GM12878 (cell line): ENCODE measurements at regions not wholly inside any gene's neighbourhood (a gene's known extent, or its start where the extent isn't known, plus 50 kb on each side); places are given as distances from the start of the nearest gene placed in this dataset.

ENCODE experiments used
- ATAC-seq: fragments of 200-7000 bp; cut with Tn5 transposase; 3 replicates; pipeline ENCODE4 v1.9.1; 2020; ENCODE audit warnings: mild to moderate bottlenecking, moderate library complexity
- BruUV-seq: library from RNA; stranded (reverse); fragments of 400-500 nt; replicated peaks from 2 replicates; lab custom pipeline; 2021; lab: Mats Ljungman, UMichigan
- CTCF ChIA-PET: fragments of 300-600 bp; sonication (Branson Sonifier 250); formaldehyde crosslinking; extraction: SDS; loops from one replicate; lab custom pipeline; 2021; ENCODE audit warnings: inconsistent platforms; lab: Yijun Ruan, JAX
- POLR2A ChIA-PET: fragments of 350-600 bp; formaldehyde crosslinking; extraction: SDS; loops from one replicate; lab custom pipeline; 2021; ENCODE audit warnings: inconsistent platforms; lab: Charles Lee
- RAD21 ChIA-PET: fragments of 300-600 bp; sonication (Branson Sonifier 250); formaldehyde crosslinking; loops from one replicate; lab custom pipeline; 2023; ENCODE audit warnings: antibody characterized with exemption; ENCODE audit not compliant: unreplicated experiment; lab: Charles Lee
- SMC1A ChIA-PET: fragments of 300-600 bp; sonication (Branson Sonifier 250); formaldehyde crosslinking; loops from one replicate; lab custom pipeline; 2023; ENCODE audit not compliant: unreplicated experiment, uncharacterized antibody; lab: Charles Lee
- DNase-seq: peaks from one replicate; pipeline ENCODE4 v3.0.0-alpha.2; 2011; ENCODE audit warnings: low read depth, low spot score
- FAIRE-seq: peaks from 3 replicates; lab custom pipeline; 2011; peaks lifted over from hg19 to GRCh38; lab: Jason Lieb, UNC
- H2AFZ ChIP-seq: 2 replicates; pipeline ENCODE4 v1.6.0; 2011; ENCODE audit warnings: low read depth, low read length, control low read depth; ENCODE audit not compliant: control insufficient read depth
- H3K27ac ChIP-seq: 2 replicates; pipeline ENCODE4 v1.5.1; 2011; ENCODE audit warnings: control low read depth; ENCODE audit not compliant: control insufficient read depth, insufficient read depth
- H3K27me3 ChIP-seq, 2 experiments: replicated peaks in 1 of 2; 2 replicates each; pipeline versions ENCODE4 v1.6.0 to v1.6.1; 2011; ENCODE audit warnings: low read length in 1 of 2; ENCODE audit not compliant: control insufficient read depth in 2 of 2, insufficient read depth in 2 of 2
- H3K36me3 ChIP-seq, 2 experiments: 2 replicates each; pipeline ENCODE4 v1.5.1; 2011; ENCODE audit warnings: low read length in 1 of 2; ENCODE audit not compliant: control insufficient read depth in 2 of 2, insufficient read depth in 2 of 2
- H3K4me1 ChIP-seq: 2 replicates; pipeline ENCODE4 v1.6.1; 2011; ENCODE audit warnings: mild to moderate bottlenecking, low read length, moderate library complexity, mixed read lengths; ENCODE audit not compliant: control insufficient read depth, insufficient read depth
- H3K4me2 ChIP-seq: 2 replicates; pipeline ENCODE4 v1.6.0; 2011; ENCODE audit warnings: control low read depth; ENCODE audit not compliant: control insufficient read depth, insufficient read depth
- H3K4me3 ChIP-seq: fragments of 200-600 bp; sonication (generic); 2 replicates; pipeline ENCODE4 v1.5.1; 2016
- H3K79me2 ChIP-seq: 2 replicates; pipeline ENCODE4 v1.6.0; 2011; ENCODE audit warnings: low read length; ENCODE audit not compliant: control insufficient read depth, insufficient read depth
- H3K9ac ChIP-seq: 2 replicates; pipeline ENCODE4 v1.8.0; 2011; ENCODE audit warnings: low read length, control low read depth, mixed read lengths; ENCODE audit not compliant: control insufficient read depth, insufficient read depth
- H3K9me3 ChIP-seq: replicated peaks from 3 replicates; pipeline ENCODE4 v1.5.1; 2011; ENCODE audit warnings: mild to moderate bottlenecking, low read length; ENCODE audit not compliant: control insufficient read depth, insufficient read depth
- H4K20me1 ChIP-seq: 2 replicates; pipeline ENCODE4 v1.6.0; 2011; ENCODE audit not compliant: control insufficient read depth, insufficient read depth
- BACH1 ChIP-seq: fragments of 450-650 bp; IDR thresholded peaks from 2 replicates; pipeline ENCODE4 v1.6.1; 2017; ENCODE audit warnings: mild to moderate bottlenecking, borderline replicate concordance
- FOS ChIP-seq: IDR thresholded peaks from 3 replicates; pipeline ENCODE4 v1.6.1; 2011; ENCODE audit warnings: borderline replicate concordance; ENCODE audit not compliant: insufficient read length; ENCODE audit errors: extremely low read depth
- LARP7 ChIP-seq: fragments of 450-650 bp; IDR thresholded peaks from 2 replicates; pipeline ENCODE4 v1.6.1; 2017; ENCODE audit warnings: mild to moderate bottlenecking
- MEF2A ChIP-seq: IDR thresholded peaks from 2 replicates; pipeline ENCODE4 v1.6.1; 2011; ENCODE audit warnings: low read depth, mild to moderate bottlenecking, low read length, moderate library complexity; ENCODE audit not compliant: insufficient read depth
- MTA2 ChIP-seq: fragments of 450-650 bp; IDR thresholded peaks from 2 replicates; pipeline ENCODE4 v1.6.1; 2016; ENCODE audit warnings: low read depth, mild to moderate bottlenecking, moderate library complexity
- SMAD1 ChIP-seq: fragments of 450-650 bp; IDR thresholded peaks from 2 replicates; pipeline ENCODE4 v1.6.1; 2018; ENCODE audit warnings: mild to moderate bottlenecking, low read depth; ENCODE audit not compliant: partially characterized antibody
- SMAD5 ChIP-seq: IDR thresholded peaks from 2 replicates; pipeline ENCODE4 v1.6.1; 2016; ENCODE audit warnings: antibody characterized with exemption, low read depth
- STAT3 ChIP-seq: IDR thresholded peaks from 2 replicates; pipeline ENCODE4 v1.6.1; 2011; ENCODE audit warnings: low read depth, low read length, improper control_type of control experiment
- TBL1XR1 ChIP-seq: IDR thresholded peaks from 2 replicates; pipeline ENCODE4 v1.6.1; 2012; ENCODE audit warnings: low read depth, low read length, improper control_type of control experiment
- WGBS: methylation state at CpG from one replicate; pipeline ENCODE4 v1.1.6; 2016; ENCODE audit warnings: low lambda C conversion rate; ENCODE audit not compliant: insufficient replicate concordance, insufficient coverage; ENCODE audit errors: missing lambda C conversion rate; 5-methylcytosine and 5-hydroxymethylcytosine counted together
- in situ Hi-C: fragments of 300-500 bp; cut with MboI; formaldehyde crosslinking; loops from 9 replicates; pipeline ENCODE4 v1.14.3; 2018; ENCODE audit warnings: mixed read lengths
- intact Hi-C: fragments of 100-400 bp; cut with micrococcal nuclease; formaldehyde crosslinking; loops from one replicate; pipeline ENCODE4 v1.14.2; 2022; ENCODE audit not compliant: unreplicated experiment
- TF ChIP-seq, protein P1 (sequence below): IDR thresholded peaks from 2 replicates; pipeline ENCODE4 v1.6.1; 2012; ENCODE audit warnings: improper control_type of control experiment, low read depth, low read length; ENCODE audit not compliant: insufficient replicate concordance
- TF ChIP-seq, protein P2 (sequence below): fragments of 450-650 bp; IDR thresholded peaks from 2 replicates; pipeline ENCODE4 v1.6.1; 2014; ENCODE audit warnings: mild to moderate bottlenecking
- TF ChIP-seq, protein P3 (sequence below): IDR thresholded peaks from 2 replicates; pipeline ENCODE4 v1.6.1; 2012; ENCODE audit warnings: low read depth, low read length, improper control_type of control experiment
- TF ChIP-seq, protein P4 (sequence below): IDR thresholded peaks from 2 replicates; pipeline ENCODE4 v1.6.1; 2011; ENCODE audit warnings: borderline replicate concordance, low read depth, mild to moderate bottlenecking, moderate library complexity, mixed read lengths, low read length; ENCODE audit not compliant: insufficient read depth; ENCODE audit errors: extremely low read length

DNA sequence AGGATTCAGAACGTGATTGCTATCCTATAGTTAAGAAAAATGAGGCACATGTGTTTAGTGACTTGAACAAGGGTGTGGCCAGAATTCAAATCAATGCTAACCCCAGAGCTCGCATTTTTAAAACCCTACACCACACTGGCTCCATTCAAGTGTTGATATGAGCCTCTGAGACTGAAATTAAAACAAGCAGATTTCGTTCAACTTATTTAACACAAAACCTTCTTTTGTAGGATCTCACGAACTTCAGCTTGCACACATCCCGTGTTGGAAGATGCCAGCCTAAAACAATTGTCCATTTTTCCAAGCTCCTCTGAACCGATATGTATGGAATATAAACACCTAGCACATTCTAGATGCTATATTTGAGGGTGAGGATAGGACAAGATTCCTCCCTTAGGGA, 231.0 kb upstream of the IRX5 start:
- no peak overlapping the region for H2AFZ ChIP-seq
- no peak overlapping the region for H3K4me3 ChIP-seq
- 7% methylated on average over 6 of the region's 6 CpGs for WGBS
- in situ Hi-C loops (no loop called here), intact Hi-C loops (no loop called here)
- no peak overlapping the region for H3K9ac ChIP-seq
- no peaks in the 10 kb centered on the region for H3K79me2 ChIP-seq
- FAIRE-seq (no peak), ATAC-seq (no peak), DNase-seq (no peak)
- H3K4me2 ChIP-seq = no peak overlapping the region
- POLR2A ChIA-PET = no interaction called here
- CTCF ChIA-PET = no interaction called here
- H3K36me3 ChIP-seq = no peaks in the 10 kb centered on the region
- no peaks in the 10 kb centered on the region for H3K27me3 ChIP-seq
- H3K27ac ChIP-seq = no peak overlapping the region
- TF ChIP-seq SMAD5 = no peak
- no peak for TF ChIP-seq MEF2A
- TF ChIP-seq, protein P1, sequence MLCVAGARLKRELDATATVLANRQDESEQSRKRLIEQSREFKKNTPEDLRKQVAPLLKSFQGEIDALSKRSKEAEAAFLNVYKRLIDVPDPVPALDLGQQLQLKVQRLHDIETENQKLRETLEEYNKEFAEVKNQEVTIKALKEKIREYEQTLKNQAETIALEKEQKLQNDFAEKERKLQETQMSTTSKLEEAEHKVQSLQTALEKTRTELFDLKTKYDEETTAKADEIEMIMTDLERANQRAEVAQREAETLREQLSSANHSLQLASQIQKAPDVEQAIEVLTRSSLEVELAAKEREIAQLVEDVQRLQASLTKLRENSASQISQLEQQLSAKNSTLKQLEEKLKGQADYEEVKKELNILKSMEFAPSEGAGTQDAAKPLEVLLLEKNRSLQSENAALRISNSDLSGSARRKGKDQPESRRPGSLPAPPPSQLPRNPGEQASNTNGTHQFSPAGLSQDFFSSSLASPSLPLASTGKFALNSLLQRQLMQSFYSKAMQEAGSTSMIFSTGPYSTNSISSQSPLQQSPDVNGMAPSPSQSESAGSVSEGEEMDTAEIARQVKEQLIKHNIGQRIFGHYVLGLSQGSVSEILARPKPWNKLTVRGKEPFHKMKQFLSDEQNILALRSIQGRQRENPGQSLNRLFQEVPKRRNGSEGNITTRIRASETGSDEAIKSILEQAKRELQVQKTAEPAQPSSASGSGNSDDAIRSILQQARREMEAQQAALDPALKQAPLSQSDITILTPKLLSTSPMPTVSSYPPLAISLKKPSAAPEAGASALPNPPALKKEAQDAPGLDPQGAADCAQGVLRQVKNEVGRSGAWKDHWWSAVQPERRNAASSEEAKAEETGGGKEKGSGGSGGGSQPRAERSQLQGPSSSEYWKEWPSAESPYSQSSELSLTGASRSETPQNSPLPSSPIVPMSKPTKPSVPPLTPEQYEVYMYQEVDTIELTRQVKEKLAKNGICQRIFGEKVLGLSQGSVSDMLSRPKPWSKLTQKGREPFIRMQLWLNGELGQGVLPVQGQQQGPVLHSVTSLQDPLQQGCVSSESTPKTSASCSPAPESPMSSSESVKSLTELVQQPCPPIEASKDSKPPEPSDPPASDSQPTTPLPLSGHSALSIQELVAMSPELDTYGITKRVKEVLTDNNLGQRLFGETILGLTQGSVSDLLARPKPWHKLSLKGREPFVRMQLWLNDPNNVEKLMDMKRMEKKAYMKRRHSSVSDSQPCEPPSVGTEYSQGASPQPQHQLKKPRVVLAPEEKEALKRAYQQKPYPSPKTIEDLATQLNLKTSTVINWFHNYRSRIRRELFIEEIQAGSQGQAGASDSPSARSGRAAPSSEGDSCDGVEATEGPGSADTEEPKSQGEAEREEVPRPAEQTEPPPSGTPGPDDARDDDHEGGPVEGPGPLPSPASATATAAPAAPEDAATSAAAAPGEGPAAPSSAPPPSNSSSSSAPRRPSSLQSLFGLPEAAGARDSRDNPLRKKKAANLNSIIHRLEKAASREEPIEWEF = no peak
- TF ChIP-seq, protein P2, sequence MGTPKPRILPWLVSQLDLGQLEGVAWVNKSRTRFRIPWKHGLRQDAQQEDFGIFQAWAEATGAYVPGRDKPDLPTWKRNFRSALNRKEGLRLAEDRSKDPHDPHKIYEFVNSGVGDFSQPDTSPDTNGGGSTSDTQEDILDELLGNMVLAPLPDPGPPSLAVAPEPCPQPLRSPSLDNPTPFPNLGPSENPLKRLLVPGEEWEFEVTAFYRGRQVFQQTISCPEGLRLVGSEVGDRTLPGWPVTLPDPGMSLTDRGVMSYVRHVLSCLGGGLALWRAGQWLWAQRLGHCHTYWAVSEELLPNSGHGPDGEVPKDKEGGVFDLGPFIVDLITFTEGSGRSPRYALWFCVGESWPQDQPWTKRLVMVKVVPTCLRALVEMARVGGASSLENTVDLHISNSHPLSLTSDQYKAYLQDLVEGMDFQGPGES = no peak
- no peak for TF ChIP-seq MTA2
- no peak for TF ChIP-seq TBL1XR1
- no peak for TF ChIP-seq SMAD1
- TF ChIP-seq FOS = no peak
- TF ChIP-seq, protein P3, sequence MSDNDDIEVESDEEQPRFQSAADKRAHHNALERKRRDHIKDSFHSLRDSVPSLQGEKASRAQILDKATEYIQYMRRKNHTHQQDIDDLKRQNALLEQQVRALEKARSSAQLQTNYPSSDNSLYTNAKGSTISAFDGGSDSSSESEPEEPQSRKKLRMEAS = no peak
- no peak for TF ChIP-seq LARP7
- TF ChIP-seq, protein P4, sequence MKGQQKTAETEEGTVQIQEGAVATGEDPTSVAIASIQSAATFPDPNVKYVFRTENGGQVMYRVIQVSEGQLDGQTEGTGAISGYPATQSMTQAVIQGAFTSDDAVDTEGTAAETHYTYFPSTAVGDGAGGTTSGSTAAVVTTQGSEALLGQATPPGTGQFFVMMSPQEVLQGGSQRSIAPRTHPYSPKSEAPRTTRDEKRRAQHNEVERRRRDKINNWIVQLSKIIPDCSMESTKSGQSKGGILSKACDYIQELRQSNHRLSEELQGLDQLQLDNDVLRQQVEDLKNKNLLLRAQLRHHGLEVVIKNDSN = no peak
- no peak for TF ChIP-seq STAT3
- TF ChIP-seq BACH1 = no peak
- H3K4me1 ChIP-seq = no peaks in the 10 kb centered on the region
- SMC1A ChIA-PET = no interaction called here
- H4K20me1 ChIP-seq = no peaks in the 10 kb centered on the region
- RAD21 ChIA-PET = no interaction called here
- no TSS peak for BruUV-seq
- no peaks in the 10 kb centered on the region for H3K9me3 ChIP-seq
